ENCODE measurements at regions not wholly inside any gene's neighbourhood (a gene's known extent, or its start where the extent isn't known, plus 50 kb on each side); places are given as distances from the start of the nearest gene placed in this dataset.

DNA sequence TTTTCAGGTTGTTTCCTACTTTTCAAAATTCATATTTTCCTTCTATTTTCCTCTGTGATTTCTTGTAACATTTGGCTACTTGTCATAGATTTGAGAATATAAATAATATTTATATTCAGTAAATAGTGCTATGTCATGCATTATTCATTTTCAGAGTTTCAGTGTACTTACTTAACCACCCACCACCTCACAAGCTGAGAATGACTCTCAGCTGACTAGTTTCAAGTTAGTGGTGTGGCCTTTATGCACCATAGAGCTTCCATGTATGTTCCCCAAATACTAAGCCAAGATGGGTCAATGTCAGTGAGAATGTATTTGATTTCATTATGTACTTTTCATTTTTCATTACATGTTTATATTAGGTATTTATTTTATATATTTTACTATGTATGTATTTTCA, 56.9 kb upstream of the RGS1 start:
- H3K27me3 ChIP-seq = no peaks in the 10 kb centered on the region
- H3K36me3 ChIP-seq = no peaks in the 10 kb centered on the region
- TF ChIP-seq, protein P1, sequence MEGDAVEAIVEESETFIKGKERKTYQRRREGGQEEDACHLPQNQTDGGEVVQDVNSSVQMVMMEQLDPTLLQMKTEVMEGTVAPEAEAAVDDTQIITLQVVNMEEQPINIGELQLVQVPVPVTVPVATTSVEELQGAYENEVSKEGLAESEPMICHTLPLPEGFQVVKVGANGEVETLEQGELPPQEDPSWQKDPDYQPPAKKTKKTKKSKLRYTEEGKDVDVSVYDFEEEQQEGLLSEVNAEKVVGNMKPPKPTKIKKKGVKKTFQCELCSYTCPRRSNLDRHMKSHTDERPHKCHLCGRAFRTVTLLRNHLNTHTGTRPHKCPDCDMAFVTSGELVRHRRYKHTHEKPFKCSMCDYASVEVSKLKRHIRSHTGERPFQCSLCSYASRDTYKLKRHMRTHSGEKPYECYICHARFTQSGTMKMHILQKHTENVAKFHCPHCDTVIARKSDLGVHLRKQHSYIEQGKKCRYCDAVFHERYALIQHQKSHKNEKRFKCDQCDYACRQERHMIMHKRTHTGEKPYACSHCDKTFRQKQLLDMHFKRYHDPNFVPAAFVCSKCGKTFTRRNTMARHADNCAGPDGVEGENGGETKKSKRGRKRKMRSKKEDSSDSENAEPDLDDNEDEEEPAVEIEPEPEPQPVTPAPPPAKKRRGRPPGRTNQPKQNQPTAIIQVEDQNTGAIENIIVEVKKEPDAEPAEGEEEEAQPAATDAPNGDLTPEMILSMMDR (IDR thresholded peaks at IDR 0.05; ENCODE audit: low read depth, low read length) = no peak
- no peaks in the 10 kb centered on the region for H3K9me3 ChIP-seq (ENCODE audit: low read depth)
- H3K27ac ChIP-seq = no peak overlapping the region
- DNase-seq (ENCODE audit: low read depth in 1 of 2, low spot score in 1 of 2) = no peak
- no peaks in the 10 kb centered on the region for H3K4me1 ChIP-seq (ENCODE audit: low read depth)
- H3K4me3 ChIP-seq = no peak overlapping the region

DNA sequence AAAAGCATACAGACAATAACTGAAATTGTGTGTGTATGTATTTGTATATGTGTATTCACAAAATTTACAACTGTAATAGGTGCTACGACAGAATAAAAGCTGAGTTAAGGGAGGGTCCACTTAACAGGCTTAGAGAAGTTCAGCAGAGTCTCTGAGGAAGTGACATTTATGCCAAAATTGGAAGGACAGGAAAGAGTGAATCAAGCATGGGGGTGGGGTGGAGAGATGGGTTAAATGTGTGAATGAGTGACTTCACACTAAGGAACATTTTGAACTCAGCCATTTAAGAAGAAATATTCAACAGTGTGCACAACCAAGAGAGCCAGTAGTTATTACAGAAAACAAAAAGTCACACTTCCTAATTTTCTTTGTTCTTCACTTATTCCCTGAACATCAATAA, 53.8 kb upstream of the RGS1 start:
- TF ChIP-seq, protein P1 (IDR thresholded peaks at IDR 0.05; ENCODE audit: low read depth, low read length) = no peak
- no peak overlapping the region for H3K4me3 ChIP-seq
- H3K4me1 ChIP-seq (ENCODE audit: low read depth) = no peaks in the 10 kb centered on the region
- H3K27ac ChIP-seq = no peak overlapping the region
- no peaks in the 10 kb centered on the region for H3K36me3 ChIP-seq
- no peak for DNase-seq (ENCODE audit: low read depth in 1 of 2, low spot score in 1 of 2)
- no peaks in the 10 kb centered on the region for H3K9me3 ChIP-seq (ENCODE audit: low read depth)
- no peaks in the 10 kb centered on the region for H3K27me3 ChIP-seq

DNA sequence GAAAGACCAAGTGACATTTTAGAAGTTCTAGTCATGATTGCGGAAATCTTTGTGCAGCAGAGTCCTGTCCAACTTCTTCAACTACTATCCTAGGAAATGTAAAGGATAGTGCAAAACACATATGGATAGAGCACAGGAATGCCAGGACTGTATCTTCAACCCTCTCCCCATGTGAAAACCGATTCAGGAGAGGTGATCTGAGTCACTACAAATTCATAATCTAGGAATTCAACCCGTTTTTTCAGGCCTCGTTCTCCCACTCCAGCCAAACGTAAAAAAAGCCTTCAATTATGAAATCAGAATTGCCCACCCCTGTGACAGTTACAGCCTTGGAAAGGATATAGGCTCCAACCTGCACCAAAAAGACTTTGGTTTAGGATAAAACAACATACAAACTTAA, 52.9 kb upstream of the RGS1 start:
- no peaks in the 10 kb centered on the region for H3K9me3 ChIP-seq (ENCODE audit: low read depth)
- H3K4me3 ChIP-seq = no peak overlapping the region
- no peak for DNase-seq (ENCODE audit: low read depth in 1 of 2, low spot score in 1 of 2)
- TF ChIP-seq, protein P1 (IDR thresholded peaks at IDR 0.05; ENCODE audit: low read depth, low read length) = no peak
- H3K36me3 ChIP-seq = no peaks in the 10 kb centered on the region
- no peak overlapping the region for H3K27ac ChIP-seq
- no peaks in the 10 kb centered on the region for H3K27me3 ChIP-seq
- no peaks in the 10 kb centered on the region for H3K4me1 ChIP-seq (ENCODE audit: low read depth)

DNA sequence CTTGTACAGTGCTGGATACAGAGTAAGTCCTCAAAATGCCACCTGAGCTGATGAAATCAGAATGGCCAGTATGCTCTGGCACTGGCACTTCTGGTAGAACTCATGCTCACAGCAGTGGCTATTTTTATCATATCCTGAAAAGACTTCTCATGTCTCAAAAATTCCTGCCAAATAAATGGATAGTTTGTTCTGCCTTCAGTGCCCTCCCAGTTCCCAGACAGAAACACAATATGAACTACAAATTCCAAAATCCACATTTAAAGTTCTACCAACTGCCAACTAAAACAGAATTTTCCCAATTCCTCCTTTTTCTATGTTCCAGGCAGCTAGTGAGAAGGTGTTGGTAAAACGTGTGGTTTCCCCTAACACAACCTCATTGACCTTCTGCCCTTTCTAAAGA, 51.4 kb upstream of the RGS1 start:
- Histone ChIP-seq H3K4me1 (ENCODE audit: low read depth) (no peaks in the 10 kb centered on the region), H3K4me3 (no peak overlapping the region), H3K9me3 (ENCODE audit: low read depth) (no peaks in the 10 kb centered on the region), H3K27ac (no peak overlapping the region), H3K36me3 (no peaks in the 10 kb centered on the region), H3K27me3 (no peaks in the 10 kb centered on the region)
- no peak for DNase-seq (ENCODE audit: low read depth in 1 of 2, low spot score in 1 of 2)
- TF ChIP-seq, protein P1 (IDR thresholded peaks at IDR 0.05; ENCODE audit: low read depth, low read length) = no peak

Data from cardiac muscle cell (in vitro differentiated cells and primary cell).